ENCODE measurements at regions not wholly inside any gene's neighbourhood (a gene's known extent, or its start where the extent isn't known, plus 50 kb on each side); places are given as distances from the start of the nearest gene placed in this dataset.
A peak's percentile ranks its signal among the peaks of the same experiment; 100 is the strongest.

DNA sequence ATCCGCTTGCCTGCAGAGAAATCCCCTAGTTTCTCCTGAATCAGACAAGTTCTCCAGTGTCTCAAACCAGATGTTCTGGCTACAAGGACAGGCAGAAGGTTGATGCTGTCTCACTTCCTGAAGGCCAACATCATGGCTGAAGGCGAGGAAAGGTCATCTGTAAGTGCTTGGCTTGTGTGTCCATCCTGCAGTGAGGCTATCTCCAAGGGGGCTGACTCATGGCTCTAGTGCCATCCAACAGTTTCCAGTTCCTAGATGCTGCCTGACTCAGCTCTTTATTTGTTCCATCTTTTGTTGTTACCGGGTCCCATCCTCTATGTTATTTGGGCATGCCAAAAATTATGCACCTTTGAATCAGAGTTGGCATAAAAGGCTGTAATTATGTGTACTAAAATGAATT, 232.1 kb upstream of the TBX3 start:
- no peak for DNase-seq

DNA sequence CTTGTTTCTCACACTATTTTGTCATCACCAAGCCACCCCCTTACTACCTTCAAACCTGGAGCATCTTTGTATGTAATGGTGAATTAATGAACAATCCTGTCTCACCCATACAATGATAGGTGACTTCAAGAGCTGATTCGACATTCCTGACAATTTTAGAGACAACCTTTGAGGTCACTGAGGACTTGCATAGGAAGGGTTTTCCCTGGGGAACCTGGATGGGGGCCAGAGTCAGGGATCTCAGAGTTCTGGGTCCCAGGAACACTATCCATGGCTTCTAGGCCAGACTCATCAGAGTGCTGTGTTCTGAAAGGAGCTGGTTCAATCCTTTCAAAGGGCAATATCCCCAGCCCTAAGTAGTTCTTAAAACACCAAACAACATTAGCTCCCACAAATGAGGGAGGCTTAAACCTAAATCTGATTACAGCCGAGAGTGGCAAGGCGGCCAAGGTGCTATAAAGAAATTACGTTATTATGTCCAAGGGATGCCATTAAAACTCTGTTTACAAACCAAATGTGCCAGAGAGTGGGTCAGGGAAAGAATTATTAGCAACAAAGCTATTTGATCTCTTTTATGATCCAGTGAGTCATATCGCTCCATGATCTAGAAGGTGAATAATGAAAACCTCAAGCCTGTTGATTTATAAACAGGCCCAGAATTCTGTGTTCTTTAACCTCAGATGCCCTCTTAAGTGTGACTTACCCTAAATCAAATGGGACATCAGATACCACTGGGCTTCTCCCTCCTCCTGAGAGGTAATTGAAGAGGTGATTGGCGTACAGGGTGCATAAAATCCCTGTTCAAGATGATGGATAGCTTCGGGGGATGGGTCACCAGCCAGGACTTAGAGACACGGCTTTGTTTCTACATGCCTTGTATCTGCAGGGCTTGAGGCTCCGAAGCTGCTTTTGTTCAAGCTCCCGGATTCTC, 230.2 kb upstream of the TBX3 start:
- DNase-seq, result no peak

DNA sequence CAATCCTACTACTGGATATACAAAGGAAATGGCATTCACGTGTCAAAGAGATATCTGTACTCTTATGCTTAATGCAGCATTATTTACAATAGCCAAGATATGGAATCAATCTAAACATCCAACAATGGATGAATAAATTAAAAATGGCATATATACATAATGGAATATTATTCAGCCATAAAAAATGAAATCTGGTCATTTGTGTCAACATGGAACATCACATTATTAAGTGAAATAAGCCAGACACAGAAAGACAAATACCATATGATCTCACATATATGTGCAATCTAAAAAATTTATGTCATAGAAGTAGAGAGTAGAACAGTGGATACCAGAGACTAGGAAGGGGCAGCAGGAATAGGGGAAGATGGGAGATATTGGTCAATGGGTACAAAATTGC, 228.8 kb upstream of the TBX3 start:
- DNase-seq, result no peak

DNA sequence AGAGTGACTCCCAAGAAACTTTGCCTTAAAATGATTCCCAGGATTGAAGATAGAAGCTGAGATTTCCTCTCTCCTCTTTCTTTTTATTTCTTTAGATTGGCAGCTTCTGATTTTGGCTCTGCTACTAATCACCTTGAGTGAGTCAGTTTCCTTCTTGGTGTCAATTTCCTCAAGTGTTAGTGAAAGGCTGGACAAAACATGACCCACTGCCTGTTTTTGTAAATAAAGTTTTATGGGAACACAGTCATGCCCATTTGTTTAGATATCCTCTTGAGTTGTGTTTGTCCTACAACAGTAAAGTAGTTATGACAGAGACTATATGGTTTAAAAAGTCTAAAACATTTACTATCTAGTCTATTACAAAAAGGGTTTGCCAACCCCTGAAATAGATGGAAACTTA, 227.2 kb upstream of the TBX3 start:
- no peak for DNase-seq

DNA sequence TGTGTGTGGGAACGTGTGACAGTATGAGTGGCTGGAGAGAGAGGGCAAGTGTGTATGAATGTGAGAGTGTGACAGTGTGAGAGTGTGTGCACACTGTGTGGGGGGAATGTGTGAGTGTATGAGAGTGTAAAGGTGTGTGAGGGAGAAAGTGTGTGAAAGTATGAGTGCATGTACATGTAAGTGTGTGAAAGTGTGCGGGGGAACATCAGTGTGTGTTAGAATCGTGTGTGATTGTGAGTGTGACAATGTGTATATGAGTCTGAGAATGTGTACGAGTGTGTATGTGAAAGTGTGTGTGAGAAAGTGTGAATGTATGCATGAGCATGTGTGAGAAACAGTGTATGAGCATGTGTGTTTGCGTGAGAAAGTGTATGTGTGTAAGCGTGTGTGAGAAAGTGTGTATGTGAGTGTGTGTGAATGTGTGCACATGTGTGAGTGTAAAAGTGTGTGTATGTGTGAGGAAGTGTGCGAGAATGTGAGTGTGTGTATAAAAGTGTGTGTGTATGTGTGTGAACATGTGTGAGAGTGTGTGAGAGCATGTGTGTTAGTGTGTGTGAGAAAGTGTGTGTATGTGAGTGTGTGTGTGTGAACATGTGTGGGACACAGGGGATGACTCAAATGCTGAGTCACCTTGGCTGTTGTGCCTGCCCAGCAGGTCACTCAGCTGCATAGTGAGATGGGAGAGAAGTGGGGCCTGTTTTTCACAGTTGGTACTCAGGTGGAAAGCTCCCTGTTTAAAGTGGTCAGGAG, 220.5 kb upstream of the TBX3 start:
- no peak for DNase-seq

DNA sequence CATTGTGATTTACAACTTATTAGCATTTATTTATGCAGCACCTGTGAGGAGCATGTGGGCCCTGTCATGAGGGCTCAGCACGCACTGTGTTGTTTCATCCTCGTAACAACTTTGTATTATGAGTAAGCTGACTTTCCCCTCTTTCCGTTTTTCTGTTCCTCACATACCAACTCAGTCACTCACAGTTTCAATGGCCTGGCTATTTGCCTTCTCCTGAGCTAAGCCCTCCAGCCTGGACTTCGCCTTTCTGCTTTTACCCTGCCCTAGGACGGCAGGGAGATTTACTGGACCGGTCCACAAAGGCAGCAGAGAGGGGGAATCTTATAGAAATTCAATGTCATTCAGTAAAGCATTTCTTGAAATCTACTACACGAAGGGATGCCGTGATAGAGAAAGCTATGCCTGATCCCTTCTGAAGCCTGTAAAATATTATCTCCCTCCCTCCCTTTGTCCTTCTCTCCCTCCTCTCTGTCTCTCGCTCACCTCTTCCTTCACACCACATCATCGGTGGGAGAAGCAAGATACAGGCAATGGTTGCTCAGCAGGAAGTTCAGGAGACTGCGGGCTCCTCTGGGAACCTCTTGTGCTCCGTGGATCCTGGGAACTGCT, 219.2 kb upstream of the TBX3 start:
- DNase-seq, result no peak

DNA sequence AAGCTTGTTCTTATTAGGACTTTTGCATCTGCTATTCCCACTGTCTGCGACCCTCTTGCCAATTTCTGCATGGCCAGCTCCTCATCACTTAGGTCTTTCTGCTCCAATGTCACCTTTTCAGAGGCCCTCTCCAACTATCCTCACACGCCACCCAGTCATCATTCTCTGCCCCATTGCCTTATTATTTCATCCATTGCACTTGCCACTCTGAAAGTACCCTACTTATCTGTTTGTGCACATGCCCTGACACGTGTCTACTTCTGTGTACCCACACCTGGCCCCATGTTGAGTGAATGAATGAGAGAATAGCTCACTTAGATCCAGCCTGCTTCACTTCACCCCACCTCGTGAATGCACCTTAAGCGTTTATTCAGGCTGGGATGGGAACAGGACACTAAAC, 218.7 kb upstream of the TBX3 start:
- no peak for DNase-seq

DNA sequence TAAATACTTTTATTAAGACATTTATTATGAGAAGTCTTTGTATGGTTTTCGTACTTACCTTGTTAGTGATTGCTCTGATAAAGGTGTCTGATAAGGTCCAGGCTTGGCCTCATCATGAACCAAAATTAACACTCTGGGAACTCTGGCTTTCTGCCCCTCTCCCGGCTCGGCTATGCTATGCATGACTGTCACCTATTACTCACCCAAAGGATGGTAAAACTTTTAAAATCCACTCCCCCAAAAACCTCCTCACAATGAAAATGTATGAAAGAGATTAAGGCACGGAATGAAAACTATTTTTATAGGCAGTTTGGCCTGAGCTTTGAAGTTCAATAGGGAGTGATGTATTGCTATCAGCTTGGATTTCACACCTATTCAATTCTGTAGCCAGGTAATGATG, 217.3 kb upstream of the TBX3 start:
- DNase-seq, result no peak

DNA sequence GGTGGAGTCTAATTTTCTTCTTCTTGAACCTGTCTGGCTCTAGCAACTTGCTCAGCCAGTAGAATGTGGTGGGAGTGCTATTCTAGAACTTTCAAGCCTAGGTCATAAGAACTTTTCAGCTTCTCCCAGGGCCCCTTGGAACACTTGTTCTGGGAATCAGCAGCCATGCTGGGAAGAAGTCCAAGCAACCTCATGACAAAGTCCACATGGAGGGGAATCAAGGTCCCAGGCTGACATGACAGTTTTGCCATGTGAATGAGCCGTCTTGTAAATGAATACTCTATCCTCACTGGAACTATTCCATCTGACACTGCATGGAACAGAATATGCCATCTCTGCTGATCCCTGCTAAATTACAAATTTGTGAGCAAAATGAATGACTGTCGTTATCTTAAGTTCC, 214.2 kb upstream of the TBX3 start:
- DNase-seq, result no peak

DNA sequence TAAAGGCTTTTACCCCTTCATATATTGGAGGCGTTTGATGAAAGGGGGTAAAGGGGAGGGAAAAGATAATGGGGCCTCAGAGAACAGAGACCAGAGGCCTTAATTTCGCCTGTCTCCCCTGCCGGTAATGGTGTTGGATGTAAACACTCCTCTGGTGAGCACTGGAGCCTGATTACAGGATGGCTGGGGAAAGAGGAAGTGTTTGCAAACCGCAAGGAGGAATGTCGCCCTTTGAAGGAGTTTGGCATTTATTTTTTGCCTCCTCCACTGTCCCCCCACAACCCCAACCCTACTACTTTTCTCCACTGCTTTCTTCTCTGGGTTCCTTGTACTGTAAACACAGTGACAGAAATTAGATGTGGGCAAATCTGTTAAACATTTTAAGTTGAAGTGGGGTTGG, 211.9 kb upstream of the TBX3 start:
- DNase-seq, result no peak

DNA sequence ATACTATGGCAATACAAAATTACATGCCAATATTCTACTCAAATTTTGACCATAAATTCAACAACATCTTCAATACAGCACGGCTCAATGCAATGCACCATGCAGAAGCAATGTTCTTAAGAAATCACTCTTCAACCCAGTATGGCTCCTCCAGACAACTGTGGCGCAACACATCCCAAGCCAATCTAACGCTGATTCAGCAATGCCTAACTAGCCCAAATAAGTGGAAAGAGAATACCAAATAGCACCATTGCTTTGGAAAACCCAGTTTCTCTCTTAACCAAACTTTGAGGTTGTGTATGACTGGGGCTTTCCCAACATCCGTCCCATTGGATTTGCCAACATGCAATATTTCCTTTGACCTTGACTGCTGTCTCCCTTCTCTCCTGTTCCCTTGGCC, 211.1 kb upstream of the TBX3 start:
- DNase-seq, result no peak

DNA sequence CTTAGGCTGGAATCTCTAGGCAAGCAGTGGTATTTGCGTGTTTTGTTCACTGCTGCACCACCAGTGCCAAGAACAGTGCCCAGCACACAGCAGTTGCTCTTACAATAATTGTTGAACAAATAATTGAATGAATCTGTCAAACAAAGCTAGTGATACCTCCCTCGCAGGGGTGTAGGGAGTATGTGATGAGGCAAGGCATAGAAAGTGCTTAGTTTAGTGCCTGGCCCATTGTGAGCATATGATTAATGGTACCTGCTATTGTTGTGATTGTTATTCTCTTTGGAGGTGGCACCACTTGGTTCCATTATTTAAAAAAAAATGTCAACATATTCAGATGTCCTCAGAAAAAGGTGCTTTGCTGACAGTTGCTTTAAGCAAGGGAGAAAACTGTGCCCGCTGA, 210.1 kb upstream of the TBX3 start:
- DNase-seq, result peak; percentile 58

DNA sequence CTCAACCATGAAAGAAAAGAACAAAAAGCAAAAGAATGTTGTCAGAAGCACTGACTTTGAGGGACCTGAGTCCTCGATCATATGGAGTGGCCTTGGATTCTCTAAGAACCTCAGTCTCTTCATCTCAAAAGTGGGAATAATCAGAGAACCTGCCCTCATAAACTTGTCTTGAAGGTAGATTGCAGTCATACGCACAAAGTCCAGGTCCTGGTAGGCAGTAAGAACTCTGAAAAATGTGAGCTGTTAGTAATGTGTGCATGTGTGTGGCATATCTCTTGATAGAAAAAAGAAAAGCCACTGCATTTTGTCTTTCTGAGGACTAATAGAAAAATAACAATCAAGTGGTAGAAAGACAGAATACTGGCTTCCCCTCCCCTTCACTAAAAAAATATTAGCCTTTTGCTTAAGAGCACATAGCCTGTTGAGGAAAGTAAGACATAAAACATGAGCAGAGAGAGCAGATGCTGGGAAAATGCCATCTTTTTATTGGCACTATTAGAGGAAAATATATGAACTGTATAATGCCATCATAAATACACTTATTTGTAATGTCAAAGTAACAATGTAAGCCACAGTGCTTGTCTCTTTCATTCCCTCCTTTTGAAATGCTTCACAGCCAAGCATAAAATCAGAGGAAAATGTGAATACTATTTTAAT, 205.1 kb upstream of the TBX3 start:
- DNase-seq, result no peak

DNA sequence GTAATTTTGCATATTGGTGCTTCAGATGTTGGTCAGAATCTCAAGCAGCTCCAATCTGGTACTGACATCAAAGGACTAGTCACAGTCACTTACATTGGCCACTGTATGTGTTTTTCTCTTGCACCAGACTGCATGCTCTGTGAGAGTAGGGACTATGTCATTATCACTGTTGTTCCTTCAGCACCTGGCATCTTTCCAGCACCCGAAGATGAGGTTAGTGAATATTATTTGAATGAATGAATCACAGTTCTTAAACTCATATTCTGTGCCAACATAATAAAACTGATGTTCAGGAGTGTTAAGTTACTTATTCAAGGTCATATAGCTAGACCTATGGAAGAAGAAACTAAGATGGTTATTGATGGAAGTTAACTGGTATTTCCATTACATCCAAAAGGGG, 204.5 kb upstream of the TBX3 start:
- peak; percentile 21 for DNase-seq

DNA sequence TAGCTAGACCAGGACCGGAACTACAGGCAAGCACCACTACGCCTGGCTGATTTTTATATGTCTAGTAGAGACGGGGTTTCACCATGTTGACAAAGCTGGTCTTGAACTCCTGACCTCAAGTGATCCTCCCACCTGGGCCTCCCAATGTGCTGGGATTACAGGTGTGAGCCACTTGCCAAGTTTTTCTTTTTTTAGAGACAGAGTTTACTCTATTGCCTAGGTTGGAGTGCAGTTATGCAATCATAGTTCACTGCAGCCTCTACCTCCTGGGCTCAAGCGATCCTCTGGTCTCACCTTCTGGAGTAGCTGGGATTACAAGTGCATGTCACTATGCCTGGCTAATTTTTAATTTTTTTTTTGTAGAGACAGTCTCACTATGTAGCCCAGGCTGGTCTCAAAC, 201.5 kb upstream of the TBX3 start:
- no peak for DNase-seq

DNA sequence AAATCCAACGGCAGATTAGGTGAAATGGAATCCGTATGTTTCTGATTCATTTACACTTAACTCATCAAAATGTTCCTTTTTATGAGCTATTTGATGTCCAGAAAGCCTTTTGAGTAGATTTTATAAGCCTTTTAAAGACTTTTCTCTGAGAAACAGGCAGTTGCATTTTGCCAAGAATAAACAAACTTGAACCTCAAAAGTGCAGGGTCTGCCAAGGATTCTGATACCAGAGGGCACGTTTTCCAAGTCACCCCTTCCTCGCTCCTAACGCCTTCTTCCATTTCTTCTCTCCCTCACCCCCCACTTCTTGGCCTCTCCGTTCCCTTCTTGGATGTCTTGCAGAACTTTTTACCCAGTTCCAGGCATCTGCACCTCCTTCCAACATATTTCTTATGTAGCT, 200.6 kb upstream of the TBX3 start:
- DNase-seq, result no peak

DNA sequence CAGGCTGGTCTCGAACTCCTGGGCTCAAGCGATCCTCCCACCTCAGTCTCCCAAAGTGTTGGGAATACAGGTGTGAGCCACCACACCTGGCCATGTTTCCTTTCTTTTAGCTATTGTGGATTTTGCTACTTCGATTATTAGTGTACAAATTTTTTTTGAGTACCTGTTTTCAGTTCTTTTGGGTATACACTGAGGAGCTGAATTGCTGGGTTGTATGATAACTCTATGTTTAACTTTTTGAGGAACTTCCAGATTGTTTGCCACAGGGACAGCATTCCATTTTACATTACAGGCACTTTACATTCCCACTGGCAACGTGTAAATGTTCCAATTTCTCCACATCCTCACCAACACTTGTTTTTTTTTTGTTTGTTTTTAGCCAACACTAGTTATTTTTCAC, 198.1 kb upstream of the TBX3 start:
- DNase-seq, result no peak

DNA sequence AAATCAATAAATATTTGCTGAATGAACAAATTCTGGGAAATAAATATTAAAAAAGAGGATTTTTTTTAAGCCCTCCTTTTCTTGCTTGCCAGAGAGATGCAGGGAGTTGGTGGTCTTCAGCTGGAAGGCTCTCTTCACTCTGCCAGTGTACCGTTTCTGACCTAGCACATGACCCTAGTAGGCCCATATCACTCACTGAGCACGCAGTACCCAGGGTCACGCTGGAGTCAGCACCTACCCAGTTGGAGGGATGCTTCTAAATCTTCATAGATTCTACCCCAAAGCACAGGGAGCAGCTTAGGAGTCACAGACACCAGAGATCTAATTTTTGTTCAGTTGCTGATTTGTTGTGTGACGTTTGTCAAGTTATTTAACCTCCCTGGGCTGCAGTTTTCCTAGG, 195.4 kb upstream of the TBX3 start:
- DNase-seq, result no peak

DNA sequence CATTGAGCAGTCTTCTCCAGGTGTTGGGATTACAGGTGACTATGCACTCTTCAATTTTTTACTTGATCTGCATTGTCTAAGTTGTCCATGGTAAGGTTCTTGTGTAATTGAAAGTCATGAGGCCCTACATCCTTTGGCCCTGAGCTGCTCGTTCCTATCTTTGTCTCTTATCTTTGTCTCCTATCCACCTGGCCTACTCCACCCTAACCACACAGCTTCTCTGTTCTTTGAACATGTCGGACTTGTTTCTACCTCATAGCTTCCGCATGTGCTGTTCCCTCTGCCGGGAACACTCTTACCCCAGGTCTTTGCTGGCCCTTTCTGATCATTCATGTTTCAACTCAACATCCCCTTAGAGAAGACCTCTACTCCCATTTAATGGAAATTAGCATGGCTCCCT, 194.8 kb upstream of the TBX3 start:
- no peak for DNase-seq

DNA sequence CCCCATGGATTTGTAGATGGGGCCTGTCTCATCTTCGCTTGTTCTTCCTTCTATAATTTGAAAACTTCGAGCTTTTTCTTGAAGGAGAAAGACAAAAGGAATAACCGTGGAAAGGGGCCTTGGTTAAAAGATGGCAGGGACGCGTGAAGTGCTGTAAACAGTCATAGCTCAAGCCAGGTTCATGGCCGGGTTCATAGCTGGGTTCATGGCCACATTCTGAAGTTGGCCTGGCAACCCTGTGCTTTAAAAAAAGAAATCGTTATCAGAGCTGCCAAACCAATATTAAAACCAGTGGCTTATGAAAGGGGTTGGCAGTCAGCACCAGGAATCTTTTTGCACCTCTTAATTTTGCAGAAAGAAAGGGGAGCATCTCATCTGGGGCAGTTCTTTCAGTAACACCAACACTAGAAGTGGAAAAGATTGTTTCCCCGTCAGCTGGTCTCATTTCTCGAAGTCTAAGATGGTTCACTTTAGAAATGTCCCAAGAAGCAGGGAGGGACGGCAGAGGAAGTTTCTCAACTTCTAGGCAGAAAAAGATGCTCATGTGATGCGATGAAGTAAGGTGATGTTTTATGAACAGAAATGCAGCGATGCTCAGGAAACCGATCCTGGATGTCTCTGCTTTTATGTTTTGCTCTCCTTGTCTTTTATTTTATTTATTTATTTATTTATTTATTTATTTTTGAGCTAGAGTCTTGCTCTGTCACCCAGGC, 193.1 kb upstream of the TBX3 start:
- no peak for DNase-seq

DNA sequence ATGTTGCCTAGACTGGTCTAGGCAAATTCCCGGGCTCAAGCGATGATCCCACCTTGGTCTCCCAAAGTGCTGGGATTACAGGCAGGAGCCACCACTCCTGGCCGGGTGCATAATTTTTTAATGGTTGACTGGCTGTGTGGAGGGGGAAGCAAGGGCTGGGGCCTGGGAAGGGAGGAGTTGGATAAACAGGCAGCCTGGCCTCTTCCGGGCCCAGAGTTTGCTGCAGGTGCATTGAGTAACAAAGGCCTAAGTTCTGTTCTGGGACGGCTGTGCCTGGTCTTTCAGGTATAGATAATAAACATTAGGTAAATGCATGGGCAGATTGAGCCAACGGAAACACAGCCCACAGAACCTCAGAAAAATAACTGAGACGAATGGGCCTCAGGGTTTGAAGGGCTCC, 191.3 kb upstream of the TBX3 start:
- DNase-seq, result no peak

DNA sequence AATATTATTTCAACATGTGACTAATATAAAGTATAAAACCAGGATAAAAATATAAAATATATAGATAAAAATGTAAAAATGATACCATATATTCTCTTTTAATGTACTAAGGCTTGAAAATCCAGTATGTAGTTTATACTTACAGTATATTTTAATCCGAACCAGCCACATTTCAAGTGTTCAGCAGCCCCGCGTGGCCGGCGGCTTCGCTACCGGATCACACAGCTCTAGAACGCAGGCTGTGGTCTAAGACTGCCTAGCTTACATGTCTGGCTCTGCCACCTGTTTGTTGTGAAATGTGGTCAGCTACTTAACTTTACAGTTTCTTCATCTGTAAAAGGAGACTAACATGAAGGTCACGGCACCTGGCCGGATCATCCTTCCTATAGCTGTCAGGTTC, 189.7 kb upstream of the TBX3 start:
- no peak for DNase-seq

All from NCI-H2029 (cell line).